ENCODE measurements at regions not wholly inside any gene's neighbourhood (a gene's known extent, or its start where the extent isn't known, plus 50 kb on each side); places are given as distances from the start of the nearest gene placed in this dataset.

GRCh38 chr9:87181670-87182069 lies 234.4 kb upstream of the GAS1 start:
- Histone ChIP-seq H3K36me3 (no peaks in the 10 kb centered on the region), H3K27ac (replicated peaks in 1 of 4) (no peak overlapping the region), H3K9me3 (no peaks in the 10 kb centered on the region), H3K4me3 (no peak overlapping the region), H3K27me3 (no peaks in the 10 kb centered on the region), H3K4me1 (peaks cover 0 to 13% (median 8%) of the 10 kb centered on the region in 4 donors)
- intact Hi-C loops (cut with DNase I) = no loop called here
- 72% methylated on average over 1 of the region's 1 CpG for WGBS
- TF ChIP-seq POLR2A (IDR thresholded peaks at IDR 0.05; ENCODE audit: low read depth) = no peak
- no peak for TF ChIP-seq POLR2AphosphoS5 (IDR thresholded peaks at IDR 0.05)
- TF ChIP-seq, protein P1, sequence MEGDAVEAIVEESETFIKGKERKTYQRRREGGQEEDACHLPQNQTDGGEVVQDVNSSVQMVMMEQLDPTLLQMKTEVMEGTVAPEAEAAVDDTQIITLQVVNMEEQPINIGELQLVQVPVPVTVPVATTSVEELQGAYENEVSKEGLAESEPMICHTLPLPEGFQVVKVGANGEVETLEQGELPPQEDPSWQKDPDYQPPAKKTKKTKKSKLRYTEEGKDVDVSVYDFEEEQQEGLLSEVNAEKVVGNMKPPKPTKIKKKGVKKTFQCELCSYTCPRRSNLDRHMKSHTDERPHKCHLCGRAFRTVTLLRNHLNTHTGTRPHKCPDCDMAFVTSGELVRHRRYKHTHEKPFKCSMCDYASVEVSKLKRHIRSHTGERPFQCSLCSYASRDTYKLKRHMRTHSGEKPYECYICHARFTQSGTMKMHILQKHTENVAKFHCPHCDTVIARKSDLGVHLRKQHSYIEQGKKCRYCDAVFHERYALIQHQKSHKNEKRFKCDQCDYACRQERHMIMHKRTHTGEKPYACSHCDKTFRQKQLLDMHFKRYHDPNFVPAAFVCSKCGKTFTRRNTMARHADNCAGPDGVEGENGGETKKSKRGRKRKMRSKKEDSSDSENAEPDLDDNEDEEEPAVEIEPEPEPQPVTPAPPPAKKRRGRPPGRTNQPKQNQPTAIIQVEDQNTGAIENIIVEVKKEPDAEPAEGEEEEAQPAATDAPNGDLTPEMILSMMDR (IDR thresholded peaks at IDR 0.05) = no peak
- no peak for TF ChIP-seq EP300 (IDR thresholded peaks at IDR 0.05)
- DNase-seq (ENCODE audit: extremely low spot score) = no peak

GRCh38 chr9:87184956-87185642 lies 237.8 kb upstream of the GAS1 start:
- no peak for DNase-seq (ENCODE audit: extremely low spot score)
- intact Hi-C loops (cut with DNase I) = no loop called here
- no peak for TF ChIP-seq POLR2A (IDR thresholded peaks at IDR 0.05; ENCODE audit: low read depth)
- TF ChIP-seq, protein P1 (IDR thresholded peaks at IDR 0.05) = no peak
- TF ChIP-seq EP300 (IDR thresholded peaks at IDR 0.05) = no peak
- TF ChIP-seq POLR2AphosphoS5 (IDR thresholded peaks at IDR 0.05) = no peak
- 72% methylated on average over 6 of the region's 6 CpGs for WGBS
- Histone ChIP-seq H3K27ac (replicated peaks in 1 of 4) (no peak overlapping the region), H3K4me3 (no peak overlapping the region), H3K27me3 (no peaks in the 10 kb centered on the region), H3K36me3 (no peaks in the 10 kb centered on the region), H3K9me3 (no peaks in the 10 kb centered on the region), H3K4me1 (peaks cover 0 to 6% (median 0%) of the 10 kb centered on the region in 4 donors)

DNA sequence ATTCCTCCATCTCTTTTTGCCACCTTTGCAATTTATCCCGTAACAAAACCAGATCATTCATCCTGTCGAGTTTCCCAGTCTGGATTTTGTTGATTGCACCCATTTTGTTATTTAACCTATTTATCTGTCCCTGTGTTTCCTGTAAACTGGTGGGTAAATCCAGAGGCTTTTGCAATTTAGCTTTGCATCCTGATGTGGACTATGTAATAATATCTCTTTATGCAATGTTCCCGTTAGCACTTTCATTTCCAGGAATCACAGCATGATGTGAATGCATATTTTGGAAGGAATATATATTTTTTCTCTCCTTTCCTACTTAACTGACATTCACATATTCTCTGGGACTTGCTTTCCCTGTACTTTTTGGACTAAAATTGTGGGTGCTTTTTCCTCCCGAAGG lies 240.3 kb upstream of the GAS1 start:
- TF ChIP-seq POLR2A (IDR thresholded peaks at IDR 0.05; ENCODE audit: low read depth) (no peak), POLR2AphosphoS5 (IDR thresholded peaks at IDR 0.05) (no peak), EP300 (IDR thresholded peaks at IDR 0.05) (no peak)
- TF ChIP-seq, protein P1 (IDR thresholded peaks at IDR 0.05) = no peak
- Histone ChIP-seq H3K27ac (replicated peaks in 1 of 4) (no peak overlapping the region), H3K9me3 (no peaks in the 10 kb centered on the region), H3K4me3 (no peak overlapping the region), H3K27me3 (no peaks in the 10 kb centered on the region), H3K4me1 (no peaks in the 10 kb centered on the region), H3K36me3 (no peaks in the 10 kb centered on the region)
- 89% methylated on average over 4 of the region's 4 CpGs for WGBS
- intact Hi-C loops (cut with DNase I) = no loop called here
- DNase-seq (ENCODE audit: extremely low spot score) = no peak

GRCh38 chr9:87189006-87189405 lies 241.7 kb upstream of the GAS1 start:
- intact Hi-C loops (cut with DNase I) = no loop called here
- Histone ChIP-seq H3K36me3 (no peaks in the 10 kb centered on the region), H3K9me3 (no peaks in the 10 kb centered on the region), H3K4me1 (no peaks in the 10 kb centered on the region), H3K27ac (replicated peaks in 1 of 4) (no peak overlapping the region), H3K4me3 (no peak overlapping the region), H3K27me3 (no peaks in the 10 kb centered on the region)
- no peak for DNase-seq (ENCODE audit: extremely low spot score)
- TF ChIP-seq POLR2AphosphoS5 (IDR thresholded peaks at IDR 0.05) (no peak), POLR2A (IDR thresholded peaks at IDR 0.05; ENCODE audit: low read depth) (no peak), EP300 (IDR thresholded peaks at IDR 0.05) (no peak)
- TF ChIP-seq, protein P1 (IDR thresholded peaks at IDR 0.05) = no peak
- WGBS = 85% methylated on average over 4 of the region's 4 CpGs

- WGBS = 100% methylated on average over 1 of the region's 1 CpG
- no peak overlapping the region for H3K27ac ChIP-seq (replicated peaks in 1 of 4)
- H3K4me3 ChIP-seq = no peak overlapping the region
These were observed 245.8 kb upstream of the GAS1 start for GRCh38 chr9:87193151-87193550.

More at GRCh38 chr9:87193151-87193550, 245.8 kb upstream of the GAS1 start:
- Histone ChIP-seq H3K27me3 (no peaks in the 10 kb centered on the region), H3K9me3 (no peaks in the 10 kb centered on the region), H3K36me3 (no peaks in the 10 kb centered on the region), H3K4me1 (peaks cover 0 to 6% (median 0%) of the 10 kb centered on the region in 4 donors)
- no peak for DNase-seq (ENCODE audit: extremely low spot score)
- intact Hi-C loops (cut with DNase I) = no loop called here
- TF ChIP-seq POLR2A (IDR thresholded peaks at IDR 0.05; ENCODE audit: low read depth) (no peak), POLR2AphosphoS5 (IDR thresholded peaks at IDR 0.05) (no peak), EP300 (IDR thresholded peaks at IDR 0.05) (no peak)
- TF ChIP-seq, protein P1 (IDR thresholded peaks at IDR 0.05) = no peak

All from esophagus muscularis mucosa (tissue), 4 donors.